ENCODE measurements at regions not wholly inside any gene's neighbourhood (a gene's known extent, or its start where the extent isn't known, plus 50 kb on each side); places are given as distances from the start of the nearest gene placed in this dataset.

GRCh38 chr5:120084543-120084870, 379.6 kb upstream of the PRR16 start:
- POLR2A ChIA-PET: no interaction called here
- CTCF ChIA-PET (ENCODE audit: unreplicated experiment): no interaction called here

GRCh38 chr5:120086081-120086480, 378.0 kb upstream of the PRR16 start:
- Histone ChIP-seq H3K4me2 (ENCODE audit: low read length) (no peak overlapping the region), H3K27ac (ENCODE audit: low read depth, low read length, poor library complexity, severe bottlenecking) (no peak overlapping the region), H3K36me3 (ENCODE audit: insufficient read depth, low read length) (no peaks in the 10 kb centered on the region), H3K79me2 (ENCODE audit: insufficient read depth, low read depth, low read length) (no peaks in the 10 kb centered on the region), H3K9me2 (ENCODE audit: insufficient read depth, low read length) (no peaks in the 10 kb centered on the region), H3K4me1 (ENCODE audit: insufficient read depth, low read length, poor library complexity, severe bottlenecking) (no peaks in the 10 kb centered on the region), H3K4me3 (ENCODE audit: low read depth, low read length, poor library complexity, severe bottlenecking) (no peak overlapping the region), H4K20me1 (ENCODE audit: insufficient read depth, low read length) (no peaks in the 10 kb centered on the region), H3K9me3 (ENCODE audit: low read length) (no peaks in the 10 kb centered on the region), H2AFZ (ENCODE audit: low read length) (no peak overlapping the region)
- ChIA-PET POLR2A (no interaction called here), CTCF (ENCODE audit: unreplicated experiment) (no interaction called here)
- TF ChIP-seq EZH2phosphoT487 (IDR thresholded peaks at IDR 0.05; ENCODE audit: borderline replicate concordance, low read depth, low read length): no peak
- TF ChIP-seq, protein P1, sequence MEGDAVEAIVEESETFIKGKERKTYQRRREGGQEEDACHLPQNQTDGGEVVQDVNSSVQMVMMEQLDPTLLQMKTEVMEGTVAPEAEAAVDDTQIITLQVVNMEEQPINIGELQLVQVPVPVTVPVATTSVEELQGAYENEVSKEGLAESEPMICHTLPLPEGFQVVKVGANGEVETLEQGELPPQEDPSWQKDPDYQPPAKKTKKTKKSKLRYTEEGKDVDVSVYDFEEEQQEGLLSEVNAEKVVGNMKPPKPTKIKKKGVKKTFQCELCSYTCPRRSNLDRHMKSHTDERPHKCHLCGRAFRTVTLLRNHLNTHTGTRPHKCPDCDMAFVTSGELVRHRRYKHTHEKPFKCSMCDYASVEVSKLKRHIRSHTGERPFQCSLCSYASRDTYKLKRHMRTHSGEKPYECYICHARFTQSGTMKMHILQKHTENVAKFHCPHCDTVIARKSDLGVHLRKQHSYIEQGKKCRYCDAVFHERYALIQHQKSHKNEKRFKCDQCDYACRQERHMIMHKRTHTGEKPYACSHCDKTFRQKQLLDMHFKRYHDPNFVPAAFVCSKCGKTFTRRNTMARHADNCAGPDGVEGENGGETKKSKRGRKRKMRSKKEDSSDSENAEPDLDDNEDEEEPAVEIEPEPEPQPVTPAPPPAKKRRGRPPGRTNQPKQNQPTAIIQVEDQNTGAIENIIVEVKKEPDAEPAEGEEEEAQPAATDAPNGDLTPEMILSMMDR (conservative IDR thresholded peaks at IDR 0.05; ENCODE audit: low read length): no peak
- DNase-seq (ENCODE audit: low spot score): no peak
- intact Hi-C loops (cut with micrococcal nuclease; ENCODE audit: unreplicated experiment): no loop called here
- BruUV-seq (replicated peaks): no TSS peak

More at GRCh38 chr5:120084543-120084870, 379.6 kb upstream of the PRR16 start:
- no peaks in the 10 kb centered on the region for H3K79me2 ChIP-seq (ENCODE audit: insufficient read depth, low read depth, low read length)
- TF ChIP-seq, protein P1 (conservative IDR thresholded peaks at IDR 0.05; ENCODE audit: low read length): no peak
- TF ChIP-seq EZH2phosphoT487 (IDR thresholded peaks at IDR 0.05; ENCODE audit: borderline replicate concordance, low read depth, low read length): no peak
- BruUV-seq (replicated peaks): no TSS peak
- H3K4me2 ChIP-seq (ENCODE audit: low read length): no peak overlapping the region
- H3K36me3 ChIP-seq (ENCODE audit: insufficient read depth, low read length): no peaks in the 10 kb centered on the region
- H3K27ac ChIP-seq (ENCODE audit: low read depth, low read length, poor library complexity, severe bottlenecking): no peak overlapping the region
- H3K9me2 ChIP-seq (ENCODE audit: insufficient read depth, low read length): no peaks in the 10 kb centered on the region
- intact Hi-C loops (cut with micrococcal nuclease; ENCODE audit: unreplicated experiment): no loop called here
- no peaks in the 10 kb centered on the region for H3K9me3 ChIP-seq (ENCODE audit: low read length)
- no peaks in the 10 kb centered on the region for H4K20me1 ChIP-seq (ENCODE audit: insufficient read depth, low read length)
- DNase-seq (ENCODE audit: low spot score): no peak
- no peak overlapping the region for H2AFZ ChIP-seq (ENCODE audit: low read length)
- no peak overlapping the region for H3K4me3 ChIP-seq (ENCODE audit: low read depth, low read length, poor library complexity, severe bottlenecking)
- no peaks in the 10 kb centered on the region for H3K4me1 ChIP-seq (ENCODE audit: insufficient read depth, low read length, poor library complexity, severe bottlenecking)

DNA sequence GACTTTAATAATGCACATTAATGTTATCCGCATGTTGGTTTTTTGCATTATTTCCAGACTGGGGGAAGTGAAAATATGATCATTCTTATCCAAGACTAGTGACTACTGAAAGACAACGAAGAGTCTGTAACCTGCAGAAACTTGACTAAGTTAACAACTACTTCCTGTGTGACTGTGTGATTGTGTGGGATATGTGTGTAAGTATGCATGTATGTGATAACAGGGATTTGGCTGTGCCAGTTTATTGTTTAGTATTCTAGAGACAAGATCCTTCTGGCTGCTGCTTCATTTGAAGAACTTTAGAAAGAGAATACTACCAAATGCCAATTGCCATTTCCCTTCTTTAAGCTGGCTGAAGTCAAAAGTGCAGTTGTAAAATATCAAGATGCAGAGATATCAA, 375.7 kb upstream of the PRR16 start:
- Histone ChIP-seq H3K79me2 (ENCODE audit: insufficient read depth, low read depth, low read length) (no peaks in the 10 kb centered on the region), H3K9me2 (ENCODE audit: insufficient read depth, low read length) (no peaks in the 10 kb centered on the region), H4K20me1 (ENCODE audit: insufficient read depth, low read length) (no peaks in the 10 kb centered on the region), H3K4me2 (ENCODE audit: low read length) (no peak overlapping the region), H3K4me3 (ENCODE audit: low read depth, low read length, poor library complexity, severe bottlenecking) (no peak overlapping the region), H3K36me3 (ENCODE audit: insufficient read depth, low read length) (no peaks in the 10 kb centered on the region), H3K27ac (ENCODE audit: low read depth, low read length, poor library complexity, severe bottlenecking) (no peak overlapping the region), H2AFZ (ENCODE audit: low read length) (no peak overlapping the region), H3K9me3 (ENCODE audit: low read length) (no peaks in the 10 kb centered on the region), H3K4me1 (ENCODE audit: insufficient read depth, low read length, poor library complexity, severe bottlenecking) (no peaks in the 10 kb centered on the region)
- intact Hi-C loops (cut with micrococcal nuclease; ENCODE audit: unreplicated experiment): no loop called here
- no TSS peak for BruUV-seq (replicated peaks)
- POLR2A ChIA-PET: interaction anchor here (0.6 kb wide), 1 partner anchor 147 kb away, joined by 4 read pairs; no protein-coding TSS in a partner anchor
- DNase-seq (ENCODE audit: low spot score): no peak
- CTCF ChIA-PET (ENCODE audit: unreplicated experiment): no interaction called here
- TF ChIP-seq EZH2phosphoT487 (IDR thresholded peaks at IDR 0.05; ENCODE audit: borderline replicate concordance, low read depth, low read length): no peak
- TF ChIP-seq, protein P1 (conservative IDR thresholded peaks at IDR 0.05; ENCODE audit: low read length): no peak

Measured in OCI-LY7 (cell line).